GM18498 (cell line): ENCODE measurements at regions not wholly inside any gene's neighbourhood (a gene's known extent, or its start where the extent isn't known, plus 50 kb on each side); places are given as distances from the start of the nearest gene placed in this dataset.

ENCODE experiments used
- ATAC-seq: cut with Tn5 transposase; IDR thresholded peaks from one replicate; pipeline ENCODE4 v1.9.1; 2021; ENCODE audit warnings: mild to moderate bottlenecking, moderate library complexity; ENCODE audit not compliant: unreplicated experiment

GRCh38 chr16:13291591-13292333, 390.4 kb downstream of the SHISA9 start:
- no peak for ATAC-seq

DNA sequence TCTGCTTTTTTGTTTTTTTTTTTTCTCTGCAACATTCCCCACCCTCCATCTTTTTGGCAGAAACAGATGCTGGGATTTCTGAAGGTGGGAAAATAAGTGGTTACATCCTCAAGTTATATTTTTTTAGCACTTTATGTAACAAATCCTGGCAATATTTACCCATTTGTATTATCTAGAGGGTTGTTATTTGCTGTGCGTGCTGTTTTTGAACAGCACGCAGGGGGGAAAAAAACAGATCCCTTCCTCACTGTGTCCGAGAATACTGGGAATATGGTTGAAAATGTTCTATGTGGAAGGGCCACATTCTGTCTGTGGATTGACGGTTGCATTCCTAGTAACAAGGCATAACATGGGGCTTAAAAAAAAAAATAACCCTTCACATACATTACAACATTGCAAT, 394.8 kb downstream of the SHISA9 start:
- ATAC-seq: no peak

DNA sequence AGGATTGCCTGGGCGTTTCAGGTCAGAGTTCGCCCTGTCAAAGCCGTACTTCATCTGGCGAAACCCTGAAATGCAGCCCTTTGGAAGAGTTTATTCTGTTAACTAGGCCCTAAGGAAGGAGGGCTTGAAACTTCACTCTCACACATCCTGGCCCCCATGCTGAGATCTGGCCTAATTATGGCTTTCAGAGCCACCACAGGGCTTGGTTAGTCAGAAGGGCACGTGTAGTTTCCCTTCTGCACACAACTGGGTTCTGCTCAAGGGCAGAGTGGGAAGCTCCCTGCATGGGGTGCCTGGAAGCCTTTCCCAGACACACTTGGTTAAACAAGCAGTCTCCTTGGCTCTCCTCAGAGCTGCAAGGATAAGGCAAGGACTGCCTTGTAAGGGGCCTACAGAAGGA, 397.3 kb downstream of the SHISA9 start:
- no peak for ATAC-seq

- no peak for ATAC-seq
These were observed 398.9 kb downstream of the SHISA9 start for GRCh38 chr16:13300066-13300840.

DNA sequence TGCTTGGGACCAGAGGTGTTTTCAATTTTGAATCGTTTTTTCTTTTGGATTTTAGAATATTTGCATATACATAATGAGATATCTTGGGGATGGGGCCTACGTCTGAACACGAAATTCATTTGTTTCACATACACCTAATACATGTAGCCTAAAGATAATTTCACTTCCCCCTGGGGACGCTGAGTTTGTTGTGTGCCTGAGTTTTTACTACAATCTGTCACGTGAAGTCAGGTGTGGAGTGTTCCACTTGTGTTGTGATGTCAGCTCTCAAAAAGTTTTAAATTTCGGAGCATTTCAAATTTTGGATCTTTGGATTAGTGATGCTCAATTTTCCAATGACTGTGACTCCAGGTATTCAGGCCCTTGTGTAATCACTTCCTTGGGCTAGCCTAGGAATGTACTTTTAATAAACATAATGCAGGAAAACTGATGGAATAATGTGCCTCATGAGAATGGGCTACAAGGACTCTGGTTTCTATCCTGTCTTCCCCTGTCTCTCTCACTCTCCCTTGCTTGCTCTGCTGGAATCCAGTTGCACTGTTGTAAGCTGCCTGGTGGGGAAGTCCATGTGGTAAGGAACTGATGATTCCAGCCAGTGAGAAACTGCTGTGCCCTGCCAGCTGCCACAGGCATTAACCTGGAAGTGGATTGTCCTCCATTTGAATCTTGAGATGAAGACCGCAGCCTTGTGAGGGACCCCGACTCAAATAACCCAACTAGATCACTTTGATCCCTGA, 403.8 kb downstream of the SHISA9 start:
- ATAC-seq: no peak

DNA sequence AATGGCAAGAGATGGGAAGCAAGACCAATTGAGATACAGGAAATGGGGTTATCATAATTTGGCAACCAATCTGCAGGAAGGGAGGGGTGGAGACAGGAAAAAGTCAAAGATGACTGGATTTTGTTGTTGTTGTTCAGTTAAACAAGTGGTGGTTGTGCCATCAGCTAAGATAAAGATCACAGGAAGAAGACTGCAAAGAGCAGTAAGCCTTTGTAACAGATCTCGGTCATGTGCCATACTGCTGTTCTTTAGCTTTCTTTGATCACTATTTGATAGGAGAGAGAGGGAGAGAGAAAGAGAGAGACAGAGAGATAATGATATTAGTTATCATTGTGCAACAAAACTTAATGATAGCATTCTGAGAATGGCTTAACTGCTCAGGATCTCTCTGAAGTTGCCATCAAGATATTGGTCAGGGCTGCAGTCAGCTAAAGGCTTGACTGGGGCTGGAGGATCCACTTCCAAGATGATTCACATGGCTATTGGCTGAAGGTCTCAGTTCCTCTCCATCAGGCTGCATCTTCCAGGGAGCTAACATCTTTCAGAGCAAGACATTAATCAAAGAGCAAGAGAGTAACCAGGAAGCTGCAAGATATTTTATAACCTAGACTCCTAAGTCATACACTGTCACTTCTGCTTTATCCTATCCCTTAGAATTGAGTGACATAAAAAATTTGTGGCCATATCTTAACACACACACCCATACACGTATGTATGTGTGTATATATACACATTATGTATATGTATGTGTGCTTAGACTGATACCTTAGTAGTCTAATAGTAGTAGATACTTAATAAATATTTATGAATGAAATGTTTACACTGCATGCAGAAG, 405.0 kb downstream of the SHISA9 start:
- no peak for ATAC-seq

DNA sequence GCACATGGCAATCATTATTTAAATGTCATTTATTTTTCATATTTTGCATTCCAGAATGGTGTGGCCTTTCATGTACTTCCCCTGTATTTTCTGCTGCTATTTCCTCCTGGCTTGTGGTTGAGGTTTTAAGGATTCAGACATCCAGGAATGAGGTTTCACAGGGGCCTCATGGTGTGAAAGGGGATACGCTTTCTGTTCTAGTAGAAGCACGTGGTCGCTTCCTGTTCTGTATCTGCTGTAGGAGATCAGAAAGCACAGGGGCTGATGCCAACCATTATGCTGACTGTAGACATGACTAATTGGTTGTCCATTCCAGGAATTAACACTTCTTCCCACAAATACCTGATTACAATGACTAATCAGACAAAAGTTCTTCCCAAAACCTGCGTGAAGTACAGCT, 405.9 kb downstream of the SHISA9 start:
- no peak for ATAC-seq

GRCh38 chr16:13307851-13308250, 406.5 kb downstream of the SHISA9 start:
- ATAC-seq: no peak

DNA sequence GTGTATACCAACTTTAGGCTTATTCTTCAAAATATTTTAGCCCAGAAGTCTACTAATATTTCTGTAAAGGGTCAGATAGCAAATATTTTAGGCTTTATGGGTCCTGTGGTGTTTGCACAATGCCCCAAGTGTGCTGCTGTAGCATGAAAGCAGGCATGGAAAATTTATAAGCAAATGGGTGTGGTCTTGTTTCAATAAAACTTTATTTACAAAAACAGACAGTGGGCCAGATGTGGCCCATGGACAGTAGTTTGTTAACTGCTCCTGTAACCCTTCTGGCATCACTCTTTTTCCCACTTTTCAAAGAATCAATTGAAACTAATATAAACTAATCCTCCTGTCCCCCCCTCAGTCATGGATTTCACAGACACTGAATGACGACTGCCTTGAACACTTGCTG, 410.7 kb downstream of the SHISA9 start:
- ATAC-seq: no peak

DNA sequence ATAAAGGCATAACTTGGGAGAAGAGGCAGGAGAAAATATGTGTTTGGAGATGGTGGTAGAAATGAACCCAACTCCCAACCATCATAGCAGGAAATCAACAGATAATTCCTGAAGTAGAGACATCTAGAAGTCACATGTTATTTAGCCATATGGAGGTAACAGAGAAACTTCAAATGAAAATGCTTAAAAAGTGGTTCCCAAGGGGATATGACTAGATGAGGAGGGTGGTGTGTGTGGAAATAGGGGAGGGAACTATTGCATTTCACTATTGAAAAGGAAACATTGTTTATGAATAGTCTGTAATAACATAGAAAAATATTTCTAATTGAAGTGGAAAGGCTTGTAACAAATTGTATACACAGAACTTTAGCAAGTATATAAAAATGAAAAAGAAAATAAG, 412.0 kb downstream of the SHISA9 start:
- ATAC-seq: no peak

GRCh38 chr16:13314633-13315032, 413.2 kb downstream of the SHISA9 start:
- no peak for ATAC-seq

DNA sequence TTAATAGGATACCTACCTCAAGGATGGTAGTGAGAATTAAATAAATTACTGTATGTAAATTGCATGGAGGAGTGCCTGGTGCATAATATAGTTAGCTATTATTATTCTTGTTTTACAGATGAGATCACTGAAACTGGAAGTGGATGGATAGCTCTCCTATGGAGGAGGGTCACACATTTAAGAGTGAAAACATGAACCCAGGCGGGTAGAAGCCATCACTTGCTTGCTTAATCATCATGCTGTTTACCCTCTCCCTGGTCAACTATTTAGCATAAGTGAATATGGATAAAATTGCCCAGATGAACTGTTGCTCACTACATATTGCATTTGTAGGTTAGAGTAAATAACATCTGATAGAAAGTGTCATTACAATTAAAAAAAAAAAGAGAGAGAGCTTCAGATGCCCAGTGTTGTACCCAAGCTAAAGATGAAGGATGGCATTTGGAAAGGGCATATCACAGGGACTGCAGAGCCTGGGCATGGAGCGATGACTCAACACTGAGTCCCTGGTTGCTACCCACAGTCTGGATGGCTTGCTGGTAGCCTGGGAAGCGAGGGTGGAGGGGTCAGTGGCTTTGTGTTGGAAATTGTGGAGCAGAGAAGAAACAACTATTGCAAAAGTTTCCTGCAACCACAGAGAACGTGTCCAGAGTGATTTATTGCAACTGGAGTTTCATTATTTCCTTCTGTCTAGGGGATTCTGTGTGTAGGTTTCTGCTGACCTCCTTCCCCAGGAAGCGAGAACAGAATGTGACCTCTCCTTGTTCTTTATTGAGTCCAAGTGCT, 414.4 kb downstream of the SHISA9 start:
- ATAC-seq: no peak

DNA sequence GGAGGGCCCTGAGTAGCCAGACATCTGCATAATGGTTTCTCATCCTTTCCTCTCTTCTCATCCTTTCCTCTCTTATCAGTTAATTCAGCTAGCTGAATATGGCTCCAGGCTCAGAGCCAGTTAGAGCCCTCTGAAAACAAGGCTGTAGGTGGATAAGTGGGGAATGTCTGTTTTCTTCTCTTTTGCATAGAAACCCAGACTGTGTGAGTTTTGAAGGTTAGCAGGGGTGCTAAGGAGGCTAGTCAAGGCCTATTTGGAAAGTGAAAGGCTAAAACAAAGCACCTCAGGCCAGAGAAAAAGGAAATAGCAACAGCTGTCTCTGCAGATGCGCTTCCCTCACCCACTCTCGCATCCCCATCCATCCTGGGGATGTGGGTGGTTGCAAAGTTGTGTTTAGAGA, 420.9 kb downstream of the SHISA9 start:
- no peak for ATAC-seq

- ATAC-seq: no peak
These were observed 423.5 kb downstream of the SHISA9 start for GRCh38 chr16:13324851-13325250.

DNA sequence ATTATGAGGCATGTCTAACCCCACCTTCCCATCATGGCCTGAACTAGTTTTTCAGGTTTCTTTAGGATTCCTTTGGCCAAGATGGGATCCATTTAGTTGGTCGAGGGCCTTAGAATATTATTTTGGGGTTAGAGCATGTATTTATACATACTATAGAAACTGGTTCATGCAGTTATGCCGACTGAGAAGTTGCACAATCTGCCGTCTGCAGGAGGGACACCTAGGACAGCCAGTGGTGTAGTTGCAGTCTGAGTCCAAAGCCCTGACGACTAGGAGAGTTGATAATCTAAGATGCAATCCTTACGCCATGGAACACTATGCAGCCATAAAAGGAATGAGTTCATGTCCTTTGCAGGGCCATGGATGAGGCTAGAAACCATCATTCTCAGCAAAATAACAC, 424.0 kb downstream of the SHISA9 start:
- no peak for ATAC-seq

DNA sequence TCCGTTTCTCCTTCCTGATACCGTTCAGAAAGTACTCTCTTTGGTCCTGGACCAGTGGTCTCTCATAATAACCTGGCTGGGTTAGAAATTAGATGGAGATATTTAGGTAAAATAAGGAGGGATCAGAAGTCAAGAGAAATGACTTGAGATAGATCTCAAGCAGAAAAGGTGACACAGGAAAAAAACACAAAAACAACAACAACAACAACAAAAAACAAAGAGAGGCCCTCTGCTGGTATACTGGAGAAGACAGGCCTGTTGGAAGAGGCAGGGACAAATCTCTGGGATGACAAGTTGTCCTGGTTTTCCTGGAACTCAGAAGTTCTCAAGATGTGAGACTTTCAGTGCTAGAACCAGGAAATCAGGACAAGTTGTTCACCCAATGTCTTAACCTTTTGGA, 430.5 kb downstream of the SHISA9 start:
- ATAC-seq: no peak

GRCh38 chr16:13332713-13333255, 431.4 kb downstream of the SHISA9 start:
- no peak for ATAC-seq

DNA sequence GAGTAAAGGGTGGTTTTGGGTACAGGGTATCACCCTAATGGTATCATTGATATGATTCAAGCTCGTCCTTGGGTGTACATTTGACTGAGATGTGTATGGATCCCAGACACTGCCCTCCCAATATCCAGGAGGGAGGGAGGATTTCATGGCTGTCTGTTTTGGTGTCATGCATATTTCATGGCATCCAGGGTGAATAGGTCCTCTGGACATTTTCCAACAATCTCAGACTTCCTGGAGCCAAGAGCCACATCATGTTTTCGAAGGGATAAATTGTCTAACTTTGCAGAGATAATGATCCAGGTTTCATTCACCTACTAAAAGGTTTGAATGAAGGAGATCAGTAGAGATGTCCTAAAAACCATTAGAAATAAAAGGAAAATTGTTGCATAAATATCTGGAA, 431.9 kb downstream of the SHISA9 start:
- ATAC-seq: no peak

DNA sequence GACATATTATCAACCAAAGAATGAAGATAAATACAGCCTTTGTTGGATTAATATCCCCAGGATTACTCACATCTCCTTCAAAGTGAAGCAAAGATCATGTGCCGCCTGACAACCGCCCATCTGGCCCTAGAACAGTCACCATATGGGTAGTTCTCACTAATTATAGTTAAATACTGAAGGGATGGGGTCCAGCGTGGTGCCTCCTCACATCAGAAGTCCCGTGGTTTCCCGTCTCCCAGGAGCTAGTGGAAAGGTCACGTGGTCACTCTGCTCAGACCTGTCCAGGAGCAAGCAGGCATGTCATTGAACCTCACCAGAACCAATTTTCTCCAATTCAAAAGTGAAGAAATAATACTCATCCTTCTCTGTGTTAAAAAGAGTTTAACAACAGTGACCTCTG, 434.5 kb downstream of the SHISA9 start:
- no peak for ATAC-seq

DNA sequence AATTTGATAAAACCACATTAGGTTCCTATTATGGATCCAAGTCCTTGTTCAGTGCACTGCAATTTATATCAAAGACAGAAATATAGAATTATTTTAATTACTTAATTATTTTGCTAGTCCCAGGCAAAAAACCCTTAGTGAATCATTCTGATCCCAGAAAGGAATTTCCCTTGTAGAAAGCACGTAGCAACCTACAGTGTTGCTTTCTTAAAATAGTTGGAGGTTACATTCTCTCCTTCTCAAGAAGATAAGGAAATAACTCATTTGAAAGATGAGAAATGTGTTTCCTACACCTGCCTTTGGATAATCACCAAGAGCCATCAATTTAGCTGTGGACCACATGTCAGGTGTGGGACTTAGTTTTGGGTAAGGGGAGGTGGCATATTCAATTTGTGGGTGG, 434.9 kb downstream of the SHISA9 start:
- ATAC-seq: no peak
